Nephron (organoid): ENCODE measurements at regions not wholly inside any gene's neighbourhood (a gene's known extent, or its start where the extent isn't known, plus 50 kb on each side); places are given as distances from the start of the nearest gene placed in this dataset.

ENCODE experiments used
- H3K27ac Mint-ChIP-seq, 3 experiments: 2 replicates each; pipeline ENCODE4 v1.8.0; 2020; ENCODE audit warnings: mixed read lengths in 3 of 3, mild to moderate bottlenecking in 2 of 3, moderate library complexity in 1 of 3
- H3K27me3 Mint-ChIP-seq: 2 replicates; pipeline ENCODE4 v1.8.0; 2021; ENCODE audit warnings: low read depth, mild to moderate bottlenecking, moderate library complexity, mixed read lengths
- H3K36me3 Mint-ChIP-seq: 2 replicates; pipeline ENCODE4 v1.8.0; 2020; ENCODE audit warnings: low read depth, mixed read lengths
- H3K4me1 Mint-ChIP-seq: 2 replicates; pipeline ENCODE4 v1.8.0; 2020; ENCODE audit warnings: mixed read lengths
- H3K4me3 Mint-ChIP-seq, 3 experiments: 2 replicates each; pipeline ENCODE4 v1.8.0; 2020; ENCODE audit warnings: mild to moderate bottlenecking in 3 of 3, mixed read lengths in 3 of 3, moderate library complexity in 2 of 3
- H3K9me3 Mint-ChIP-seq: 2 replicates; pipeline ENCODE4 v1.8.0; 2020; ENCODE audit warnings: mixed read lengths
- CTCF ChIP-seq, 3 experiments: fragments of 200-600 bp; sonication (generic); IDR thresholded peaks; one replicate each; pipeline ENCODE4 v1.5.0; 2021; ENCODE audit warnings: antibody characterized with exemption in 3 of 3; ENCODE audit not compliant: unreplicated experiment in 3 of 3

GRCh38 chr11:25838918-25839625, 492.9 kb upstream of the ANO3 start:
- peak in 1 of 3 experiments; percentile 11 for TF ChIP-seq CTCF (IDR thresholded peaks at IDR 0.05; ENCODE audit: unreplicated experiment in 3 of 3)
- peaks cover 7% of the 10 kb centered on the region for H3K9me3 Mint-ChIP-seq
- H3K27me3 Mint-ChIP-seq: no peaks in the 10 kb centered on the region
- H3K4me3 Mint-ChIP-seq: no peak overlapping the region
- H3K4me1 Mint-ChIP-seq: peaks cover 23% of the 10 kb centered on the region
- no peaks in the 10 kb centered on the region for H3K36me3 Mint-ChIP-seq
- peak overlapping the region; percentile 17 to 62 (median 19) for H3K27ac Mint-ChIP-seq

- Mint-ChIP-seq H3K4me1 (peaks cover 15% of the 10 kb centered on the region), H3K4me3 (no peak overlapping the region), H3K27me3 (no peaks in the 10 kb centered on the region), H3K36me3 (no peaks in the 10 kb centered on the region), H3K9me3 (peaks cover 13% of the 10 kb centered on the region), H3K27ac (no peak overlapping the region)
- TF ChIP-seq CTCF (IDR thresholded peaks at IDR 0.05; ENCODE audit: unreplicated experiment in 3 of 3): no peak
These were observed 487.1 kb upstream of the ANO3 start for GRCh38 chr11:25844811-25845210.

- H3K36me3 Mint-ChIP-seq: no peaks in the 10 kb centered on the region
- TF ChIP-seq CTCF (IDR thresholded peaks at IDR 0.05; ENCODE audit: unreplicated experiment in 3 of 3): no peak
- no peak overlapping the region for H3K4me3 Mint-ChIP-seq
- H3K27ac Mint-ChIP-seq: no peak overlapping the region
- no peaks in the 10 kb centered on the region for H3K9me3 Mint-ChIP-seq
- peaks cover 4% of the 10 kb centered on the region for H3K27me3 Mint-ChIP-seq
- H3K4me1 Mint-ChIP-seq: peaks cover 11% of the 10 kb centered on the region
These were observed 476.0 kb upstream of the ANO3 start for GRCh38 chr11:25855916-25856315.

- Mint-ChIP-seq H3K36me3 (no peaks in the 10 kb centered on the region), H3K4me1 (peaks cover 24% of the 10 kb centered on the region), H3K27ac (no peak overlapping the region), H3K27me3 (peaks cover 4% of the 10 kb centered on the region), H3K4me3 (no peak overlapping the region), H3K9me3 (no peaks in the 10 kb centered on the region)
- TF ChIP-seq CTCF (IDR thresholded peaks at IDR 0.05; ENCODE audit: unreplicated experiment in 3 of 3): no peak
These were observed 472.2 kb upstream of the ANO3 start for GRCh38 chr11:25859776-25860175.

GRCh38 chr11:25860677-25861450, 471.1 kb upstream of the ANO3 start:
- no peaks in the 10 kb centered on the region for H3K9me3 Mint-ChIP-seq
- no peak for TF ChIP-seq CTCF (IDR thresholded peaks at IDR 0.05; ENCODE audit: unreplicated experiment in 3 of 3)
- H3K27ac Mint-ChIP-seq: peak overlapping the region in 2 of 3 experiments; percentile 9 to 63
- H3K27me3 Mint-ChIP-seq: no peaks in the 10 kb centered on the region
- no peaks in the 10 kb centered on the region for H3K36me3 Mint-ChIP-seq
- H3K4me1 Mint-ChIP-seq: peaks cover 24% of the 10 kb centered on the region
- no peak overlapping the region for H3K4me3 Mint-ChIP-seq
